Keratinocyte (primary cell): ENCODE measurements at regions not wholly inside any gene's neighbourhood (a gene's known extent, or its start where the extent isn't known, plus 50 kb on each side); places are given as distances from the start of the nearest gene placed in this dataset.

Experiments used
- DNase-seq: peaks from one replicate; pipeline ENCODE4 v3.0.0-alpha.2; 2011; ENCODE audit warnings: low read depth, missing footprints, low spot score
- FAIRE-seq: peaks from 2 replicates; lab custom pipeline; 2011; peaks lifted over from hg19 to GRCh38; lab: Jason Lieb, UNC
- H2AFZ ChIP-seq: 2 replicates; pipeline ENCODE4 v1.6.0; 2012; ENCODE audit warnings: low read length, control low read depth, inconsistent platforms; ENCODE audit not compliant: control insufficient read depth
- H3K27ac ChIP-seq: 2 replicates; pipeline ENCODE4 v1.5.1; 2011; ENCODE audit warnings: low read length; ENCODE audit not compliant: control insufficient read depth, insufficient read depth
- H3K27me3 ChIP-seq: 3 replicates; pipeline ENCODE4 v1.6.0; 2011; ENCODE audit warnings: low read length; ENCODE audit not compliant: control insufficient read depth, insufficient read depth; ENCODE audit errors: extremely low read depth
- H3K36me3 ChIP-seq, 2 experiments: 2 replicates in 1 of 2; 3 replicates in 1 of 2; pipeline ENCODE4 v1.5.1; 2011; ENCODE audit warnings: low read length in 2 of 2, mild to moderate bottlenecking in 1 of 2; ENCODE audit not compliant: control insufficient read depth in 2 of 2, insufficient read depth in 2 of 2; ENCODE audit errors: extremely low read depth in 1 of 2
- H3K4me1 ChIP-seq: 3 replicates; pipeline ENCODE4 v1.5.1; 2011; ENCODE audit warnings: low read length; ENCODE audit not compliant: control insufficient read depth, insufficient read depth; ENCODE audit errors: extremely low read depth
- H3K4me2 ChIP-seq: 3 replicates; pipeline ENCODE4 v1.6.0; 2011; ENCODE audit warnings: low read depth, low read length; ENCODE audit not compliant: control insufficient read depth, insufficient read depth; ENCODE audit errors: extremely low read depth
- H3K4me3 ChIP-seq, 3 experiments: fragments of 200-600 bp in 1 of 3; sonication (generic) in 1 of 3; 2 replicates in 2 of 3; 3 replicates in 1 of 3; pipeline ENCODE4 v1.5.1; 2011 to 2016; ENCODE audit warnings: low read length in 3 of 3, mild to moderate bottlenecking in 3 of 3, control low read depth in 2 of 3, inconsistent platforms in 1 of 3, low read depth in 1 of 3, mixed read lengths in 1 of 3, mixed run types in 1 of 3, moderate library complexity in 1 of 3; ENCODE audit not compliant: control insufficient read depth in 2 of 3, insufficient read depth in 2 of 3; ENCODE audit errors: extremely low read depth in 1 of 3
- H3K79me2 ChIP-seq: 2 replicates; pipeline ENCODE4 v1.6.0; 2012; ENCODE audit warnings: low read length; ENCODE audit not compliant: control insufficient read depth, insufficient read depth
- H3K9ac ChIP-seq: 3 replicates; pipeline ENCODE4 v1.6.0; 2011; ENCODE audit warnings: low read length; ENCODE audit not compliant: control insufficient read depth, insufficient read depth; ENCODE audit errors: extremely low read depth
- H3K9me1 ChIP-seq: 3 replicates; pipeline ENCODE4 v1.6.0; 2011; ENCODE audit warnings: low read length; ENCODE audit not compliant: control insufficient read depth, insufficient read depth; ENCODE audit errors: extremely low read depth
- H3K9me3 ChIP-seq: 2 replicates; pipeline ENCODE4 v1.5.1; 2012; ENCODE audit warnings: low read depth, low read length; ENCODE audit not compliant: control insufficient read depth
- H4K20me1 ChIP-seq: 3 replicates; pipeline ENCODE4 v1.6.0; 2011; ENCODE audit warnings: low read length; ENCODE audit not compliant: control insufficient read depth, insufficient read depth; ENCODE audit errors: extremely low read depth
- EZH2 ChIP-seq: IDR thresholded peaks from one replicate; pipeline ENCODE4 v1.6.1; 2012; ENCODE audit warnings: inconsistent platforms, mild to moderate bottlenecking, low read length, moderate library complexity
- dilution Hi-C: fragments of 300-500 bp; cut with MboI; formaldehyde crosslinking; loops from one replicate; pipeline ENCODE4 v1.7.0; 2020; ENCODE audit warnings: low sequenced_read_pairs; ENCODE audit not compliant: extremely low pct_ligation_motif_present
- TF ChIP-seq, protein P1 (sequence below), 3 experiments: IDR thresholded peaks in 1 of 3; conservative IDR thresholded peaks in 1 of 3; optimal IDR thresholded peaks in 1 of 3; 2 replicates in 2 of 3; 3 replicates in 1 of 3; pipeline versions ENCODE3 to v1.5.1; 2011; ENCODE audit warnings: low read length in 3 of 3, mild to moderate bottlenecking in 3 of 3, moderate library complexity in 2 of 3, control low read depth in 1 of 3, inconsistent platforms in 1 of 3; ENCODE audit not compliant: insufficient read depth in 2 of 3; ENCODE audit errors: extremely low read depth in 1 of 3

DNA sequence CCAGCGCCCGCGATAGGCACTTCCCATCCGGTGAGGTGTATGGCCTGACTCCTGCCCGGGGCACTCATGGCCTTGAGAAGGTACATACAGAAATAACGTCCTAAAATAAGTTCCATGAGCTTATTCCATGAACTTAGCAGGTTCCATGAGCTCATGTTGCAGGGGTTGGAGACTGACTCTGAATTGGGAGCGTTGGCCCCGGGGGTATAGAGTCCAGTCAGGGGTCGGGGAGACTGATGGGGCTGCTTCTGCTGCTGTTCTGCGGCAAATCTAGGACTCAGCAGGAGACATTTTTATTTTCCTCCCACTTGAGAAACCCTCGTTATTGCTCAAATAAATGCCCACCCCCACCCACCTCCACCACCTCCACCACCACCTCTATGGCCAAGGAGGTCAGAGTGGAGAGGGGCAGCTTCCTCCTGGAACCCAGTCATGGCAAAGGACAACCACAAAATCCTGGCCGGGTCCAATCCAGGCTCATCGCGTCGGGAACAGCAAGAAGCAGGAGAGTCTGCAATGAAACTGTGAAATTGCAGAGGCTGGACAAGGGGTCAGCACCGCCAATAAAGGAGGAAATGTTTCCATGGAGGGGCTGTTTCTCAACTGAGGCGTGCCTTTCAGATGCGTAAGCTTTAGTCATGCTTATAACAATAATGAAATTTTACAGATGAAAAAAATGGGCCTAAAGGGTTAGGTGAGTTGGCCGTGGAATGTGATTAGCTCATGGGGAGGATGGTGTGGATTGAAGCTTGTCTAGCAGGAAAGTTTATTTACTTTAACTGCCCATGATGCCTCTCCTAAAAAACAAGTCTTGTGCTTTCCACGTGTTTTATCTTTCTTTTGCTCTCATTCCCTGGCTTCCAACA is 136.6 kb upstream of the ALKAL2 start:
- peaks cover 9% of the 10 kb centered on the region for H3K4me1 ChIP-seq
- no peak overlapping the region for H3K9ac ChIP-seq
- peak overlapping the region; percentile 48 for H3K4me2 ChIP-seq
- no peaks in the 10 kb centered on the region for H3K36me3 ChIP-seq
- H3K79me2 ChIP-seq, result no peaks in the 10 kb centered on the region
- H3K9me1 ChIP-seq, result no peaks in the 10 kb centered on the region
- H3K4me3 ChIP-seq, result no peak overlapping the region
- DNase-seq (peak; percentile 15), FAIRE-seq (no peak)
- peak overlapping the region; percentile 13 for H2AFZ ChIP-seq
- no peaks in the 10 kb centered on the region for H4K20me1 ChIP-seq
- peak overlapping the region; percentile 72 for H3K27ac ChIP-seq
- dilution Hi-C loops, result no loop called here
- no peaks in the 10 kb centered on the region for H3K27me3 ChIP-seq
- TF ChIP-seq EZH2, result no peak
- TF ChIP-seq, protein P1, sequence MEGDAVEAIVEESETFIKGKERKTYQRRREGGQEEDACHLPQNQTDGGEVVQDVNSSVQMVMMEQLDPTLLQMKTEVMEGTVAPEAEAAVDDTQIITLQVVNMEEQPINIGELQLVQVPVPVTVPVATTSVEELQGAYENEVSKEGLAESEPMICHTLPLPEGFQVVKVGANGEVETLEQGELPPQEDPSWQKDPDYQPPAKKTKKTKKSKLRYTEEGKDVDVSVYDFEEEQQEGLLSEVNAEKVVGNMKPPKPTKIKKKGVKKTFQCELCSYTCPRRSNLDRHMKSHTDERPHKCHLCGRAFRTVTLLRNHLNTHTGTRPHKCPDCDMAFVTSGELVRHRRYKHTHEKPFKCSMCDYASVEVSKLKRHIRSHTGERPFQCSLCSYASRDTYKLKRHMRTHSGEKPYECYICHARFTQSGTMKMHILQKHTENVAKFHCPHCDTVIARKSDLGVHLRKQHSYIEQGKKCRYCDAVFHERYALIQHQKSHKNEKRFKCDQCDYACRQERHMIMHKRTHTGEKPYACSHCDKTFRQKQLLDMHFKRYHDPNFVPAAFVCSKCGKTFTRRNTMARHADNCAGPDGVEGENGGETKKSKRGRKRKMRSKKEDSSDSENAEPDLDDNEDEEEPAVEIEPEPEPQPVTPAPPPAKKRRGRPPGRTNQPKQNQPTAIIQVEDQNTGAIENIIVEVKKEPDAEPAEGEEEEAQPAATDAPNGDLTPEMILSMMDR (optimal IDR thresholded peaks at IDR 0.05 in 1 of 3, IDR thresholded peaks at IDR 0.05 in 1 of 3, conservative IDR thresholded peaks at IDR 0.05 in 1 of 3; ENCODE audit: extremely low read depth in 1 of 3, insufficient read depth in 2 of 3, low read length in 3 of 3), result no peak
- no peaks in the 10 kb centered on the region for H3K9me3 ChIP-seq

DNA sequence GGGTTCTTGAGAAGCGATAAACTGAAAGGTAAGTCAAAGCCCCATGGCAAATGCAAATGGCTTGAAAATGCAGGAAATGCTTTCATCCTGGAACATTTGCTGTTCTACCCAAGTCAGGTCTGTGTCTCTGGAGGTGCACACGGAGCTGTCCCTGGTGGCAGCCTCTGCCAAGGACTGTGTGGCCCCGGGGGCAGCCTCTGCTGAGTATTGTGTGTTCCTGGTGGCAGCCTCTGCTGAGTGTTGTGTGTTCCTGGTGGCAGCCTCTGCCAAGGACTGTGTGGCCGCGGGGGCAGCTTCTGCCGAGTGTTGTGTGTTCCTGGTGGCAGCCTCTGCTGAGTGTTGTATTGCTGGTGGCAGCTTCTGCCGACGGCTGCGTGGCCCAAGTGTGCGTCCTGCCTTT is 135.6 kb upstream of the ALKAL2 start:
- peaks cover 9% of the 10 kb centered on the region for H3K4me1 ChIP-seq
- no peak overlapping the region for H3K27ac ChIP-seq
- no peak for DNase-seq
- H2AFZ ChIP-seq, result no peak overlapping the region
- no peak for FAIRE-seq
- H4K20me1 ChIP-seq, result no peaks in the 10 kb centered on the region
- H3K9me1 ChIP-seq, result no peaks in the 10 kb centered on the region
- H3K27me3 ChIP-seq, result no peaks in the 10 kb centered on the region
- no peak overlapping the region for H3K4me3 ChIP-seq
- no peaks in the 10 kb centered on the region for H3K36me3 ChIP-seq
- H3K4me2 ChIP-seq, result no peak overlapping the region
- dilution Hi-C loops, result no loop called here
- H3K9ac ChIP-seq, result no peak overlapping the region
- H3K9me3 ChIP-seq, result no peaks in the 10 kb centered on the region
- no peaks in the 10 kb centered on the region for H3K79me2 ChIP-seq
- TF ChIP-seq, protein P1 (optimal IDR thresholded peaks at IDR 0.05 in 1 of 3, IDR thresholded peaks at IDR 0.05 in 1 of 3, conservative IDR thresholded peaks at IDR 0.05 in 1 of 3; ENCODE audit: extremely low read depth in 1 of 3, insufficient read depth in 2 of 3, low read length in 3 of 3), result no peak
- TF ChIP-seq EZH2, result no peak
